ENCODE measurements at regions not wholly inside any gene's neighbourhood (a gene's known extent, or its start where the extent isn't known, plus 50 kb on each side); places are given as distances from the start of the nearest gene placed in this dataset.

DNA sequence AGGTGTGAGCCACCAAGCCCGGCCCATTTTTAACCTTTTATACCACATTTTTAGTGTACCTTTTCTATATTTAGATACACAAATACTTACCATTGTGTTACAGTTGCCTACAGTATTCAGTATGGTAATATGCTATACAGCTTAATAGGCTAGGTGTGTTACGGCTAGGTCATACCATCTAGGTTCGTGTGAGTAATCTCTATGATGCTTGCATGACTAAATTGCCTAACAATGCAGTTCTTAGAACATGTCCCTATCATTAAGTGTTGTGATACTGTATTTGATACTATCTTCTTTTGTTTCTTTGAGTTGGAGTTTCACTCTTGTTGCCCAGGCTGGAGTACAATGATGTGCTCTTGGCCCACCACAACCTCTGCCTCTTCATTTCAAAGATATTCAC is 387.7 kb upstream of the SASH1 start:
- TF ChIP-seq, protein P1, sequence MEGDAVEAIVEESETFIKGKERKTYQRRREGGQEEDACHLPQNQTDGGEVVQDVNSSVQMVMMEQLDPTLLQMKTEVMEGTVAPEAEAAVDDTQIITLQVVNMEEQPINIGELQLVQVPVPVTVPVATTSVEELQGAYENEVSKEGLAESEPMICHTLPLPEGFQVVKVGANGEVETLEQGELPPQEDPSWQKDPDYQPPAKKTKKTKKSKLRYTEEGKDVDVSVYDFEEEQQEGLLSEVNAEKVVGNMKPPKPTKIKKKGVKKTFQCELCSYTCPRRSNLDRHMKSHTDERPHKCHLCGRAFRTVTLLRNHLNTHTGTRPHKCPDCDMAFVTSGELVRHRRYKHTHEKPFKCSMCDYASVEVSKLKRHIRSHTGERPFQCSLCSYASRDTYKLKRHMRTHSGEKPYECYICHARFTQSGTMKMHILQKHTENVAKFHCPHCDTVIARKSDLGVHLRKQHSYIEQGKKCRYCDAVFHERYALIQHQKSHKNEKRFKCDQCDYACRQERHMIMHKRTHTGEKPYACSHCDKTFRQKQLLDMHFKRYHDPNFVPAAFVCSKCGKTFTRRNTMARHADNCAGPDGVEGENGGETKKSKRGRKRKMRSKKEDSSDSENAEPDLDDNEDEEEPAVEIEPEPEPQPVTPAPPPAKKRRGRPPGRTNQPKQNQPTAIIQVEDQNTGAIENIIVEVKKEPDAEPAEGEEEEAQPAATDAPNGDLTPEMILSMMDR (IDR thresholded peaks at IDR 0.05): no peak
- no peak for TF ChIP-seq RAD21 (conservative IDR thresholded peaks at IDR 0.05 in 1 of 2, IDR thresholded peaks at IDR 0.05 in 1 of 2)
- no peak for TF ChIP-seq CEBPB (IDR thresholded peaks at IDR 0.05)
- TF ChIP-seq HOXB13 (CRISPR knock-in tag; IDR thresholded peaks at IDR 0.05; ENCODE audit: low read depth): no peak
